ENCODE measurements at regions not wholly inside any gene's neighbourhood (a gene's known extent, or its start where the extent isn't known, plus 50 kb on each side); places are given as distances from the start of the nearest gene placed in this dataset.

DNA sequence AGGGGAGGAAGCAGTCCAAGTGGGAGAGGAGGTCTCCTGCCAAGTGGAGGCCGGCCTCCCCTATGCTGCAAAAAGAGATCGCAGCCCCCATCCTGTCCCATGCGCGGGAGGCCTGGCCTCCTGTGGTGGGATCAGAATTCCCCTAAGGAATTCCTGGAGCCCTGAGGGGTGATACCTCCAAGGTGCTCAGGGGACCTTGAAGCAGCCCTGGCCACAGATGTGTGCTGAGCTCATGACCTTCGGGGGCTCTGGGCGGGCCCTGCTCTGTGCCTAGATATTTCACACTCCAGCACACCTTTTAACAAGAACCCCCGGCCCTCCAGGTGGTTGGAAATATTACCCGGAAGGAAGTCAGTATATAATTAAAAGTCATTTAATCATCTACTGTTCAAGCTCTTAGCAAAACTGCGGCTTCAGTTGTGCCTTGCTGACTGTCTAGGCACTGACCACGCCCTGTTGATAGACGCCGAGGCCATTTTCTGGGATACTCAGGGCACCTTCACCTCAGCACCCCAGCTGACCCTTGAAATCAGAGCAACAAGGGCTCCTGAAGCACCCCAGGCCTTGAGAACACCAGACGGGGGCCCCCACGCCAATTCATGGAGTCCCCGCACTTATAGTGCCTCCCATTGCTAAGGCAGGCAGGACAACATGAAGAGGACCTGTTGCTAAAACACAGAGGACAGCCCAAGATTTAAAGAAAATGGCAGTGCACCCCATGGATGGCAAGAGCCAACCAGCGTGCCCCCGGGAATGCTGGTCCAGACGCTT lies 119.1 kb downstream of the NDUFA10 start:
- TF ChIP-seq, protein P1, sequence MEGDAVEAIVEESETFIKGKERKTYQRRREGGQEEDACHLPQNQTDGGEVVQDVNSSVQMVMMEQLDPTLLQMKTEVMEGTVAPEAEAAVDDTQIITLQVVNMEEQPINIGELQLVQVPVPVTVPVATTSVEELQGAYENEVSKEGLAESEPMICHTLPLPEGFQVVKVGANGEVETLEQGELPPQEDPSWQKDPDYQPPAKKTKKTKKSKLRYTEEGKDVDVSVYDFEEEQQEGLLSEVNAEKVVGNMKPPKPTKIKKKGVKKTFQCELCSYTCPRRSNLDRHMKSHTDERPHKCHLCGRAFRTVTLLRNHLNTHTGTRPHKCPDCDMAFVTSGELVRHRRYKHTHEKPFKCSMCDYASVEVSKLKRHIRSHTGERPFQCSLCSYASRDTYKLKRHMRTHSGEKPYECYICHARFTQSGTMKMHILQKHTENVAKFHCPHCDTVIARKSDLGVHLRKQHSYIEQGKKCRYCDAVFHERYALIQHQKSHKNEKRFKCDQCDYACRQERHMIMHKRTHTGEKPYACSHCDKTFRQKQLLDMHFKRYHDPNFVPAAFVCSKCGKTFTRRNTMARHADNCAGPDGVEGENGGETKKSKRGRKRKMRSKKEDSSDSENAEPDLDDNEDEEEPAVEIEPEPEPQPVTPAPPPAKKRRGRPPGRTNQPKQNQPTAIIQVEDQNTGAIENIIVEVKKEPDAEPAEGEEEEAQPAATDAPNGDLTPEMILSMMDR (IDR thresholded peaks at IDR 0.05) = no peak
- TF ChIP-seq ZFX (IDR thresholded peaks at IDR 0.05; ENCODE audit: borderline replicate concordance) = no peak

Measured in 22Rv1 (cell line).